T47D (cell line): ENCODE measurements at regions not wholly inside any gene's neighbourhood (a gene's known extent, or its start where the extent isn't known, plus 50 kb on each side); places are given as distances from the start of the nearest gene placed in this dataset.
A peak's percentile ranks its signal among the peaks of the same experiment; 100 is the strongest.

Source experiments
- DNase-seq, 2 experiments: peaks; one replicate each; pipeline versions ENCODE4 v3.0.0 to v3.0.0-alpha.2; 2011 to 2012; ENCODE audit warnings: low read depth in 1 of 2, low spot score in 1 of 2
- JUND ChIP-seq: IDR thresholded peaks from 2 replicates; pipeline ENCODE4 v1.6.1; 2012; ENCODE audit warnings: low read depth
- in situ Hi-C: cut with HindIII; loops from 2 replicates; pipeline ENCODE4 v1.10.0; 2016; ENCODE audit warnings: low sequenced_read_pairs, low pct_unique_long_range_greater_than_20kb

DNA sequence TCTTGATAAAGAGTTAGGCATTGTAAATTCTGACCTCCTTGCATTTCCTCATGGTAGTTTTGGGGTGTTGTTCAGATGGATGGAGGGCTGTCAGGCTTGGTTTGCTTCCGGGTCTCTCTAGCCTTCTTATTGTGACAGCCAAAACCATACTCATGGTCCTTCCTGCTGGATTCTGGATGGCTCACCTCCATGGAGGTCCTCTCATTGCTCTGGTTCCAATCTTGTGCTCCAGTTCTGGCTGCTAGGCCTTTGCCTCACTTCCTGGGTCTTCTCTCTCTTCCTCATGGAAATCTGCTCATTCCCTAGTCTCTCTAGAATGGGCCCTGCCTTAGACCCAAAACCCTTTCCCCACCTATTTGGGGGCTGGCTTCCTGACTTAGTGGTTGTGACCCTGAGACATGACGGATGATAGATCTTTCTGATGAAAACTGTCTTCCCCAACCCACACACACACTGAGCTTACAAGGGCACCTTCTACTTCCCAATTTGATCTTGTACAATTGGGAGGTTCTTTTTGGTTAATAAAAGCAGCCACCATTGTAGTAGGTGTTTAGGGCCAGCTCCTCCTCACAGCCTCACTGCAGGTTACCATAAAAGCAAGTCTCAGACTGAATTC is 66.2 kb upstream of the XCR1 start:
- no peak for DNase-seq
- in situ Hi-C loops, result no loop called here
- TF ChIP-seq JUND, result no peak

GRCh38 chr3:46092702-46093080 is 65.4 kb upstream of the XCR1 start:
- TF ChIP-seq JUND, result no peak
- DNase-seq, result no peak
- in situ Hi-C loops, result no loop called here

DNA sequence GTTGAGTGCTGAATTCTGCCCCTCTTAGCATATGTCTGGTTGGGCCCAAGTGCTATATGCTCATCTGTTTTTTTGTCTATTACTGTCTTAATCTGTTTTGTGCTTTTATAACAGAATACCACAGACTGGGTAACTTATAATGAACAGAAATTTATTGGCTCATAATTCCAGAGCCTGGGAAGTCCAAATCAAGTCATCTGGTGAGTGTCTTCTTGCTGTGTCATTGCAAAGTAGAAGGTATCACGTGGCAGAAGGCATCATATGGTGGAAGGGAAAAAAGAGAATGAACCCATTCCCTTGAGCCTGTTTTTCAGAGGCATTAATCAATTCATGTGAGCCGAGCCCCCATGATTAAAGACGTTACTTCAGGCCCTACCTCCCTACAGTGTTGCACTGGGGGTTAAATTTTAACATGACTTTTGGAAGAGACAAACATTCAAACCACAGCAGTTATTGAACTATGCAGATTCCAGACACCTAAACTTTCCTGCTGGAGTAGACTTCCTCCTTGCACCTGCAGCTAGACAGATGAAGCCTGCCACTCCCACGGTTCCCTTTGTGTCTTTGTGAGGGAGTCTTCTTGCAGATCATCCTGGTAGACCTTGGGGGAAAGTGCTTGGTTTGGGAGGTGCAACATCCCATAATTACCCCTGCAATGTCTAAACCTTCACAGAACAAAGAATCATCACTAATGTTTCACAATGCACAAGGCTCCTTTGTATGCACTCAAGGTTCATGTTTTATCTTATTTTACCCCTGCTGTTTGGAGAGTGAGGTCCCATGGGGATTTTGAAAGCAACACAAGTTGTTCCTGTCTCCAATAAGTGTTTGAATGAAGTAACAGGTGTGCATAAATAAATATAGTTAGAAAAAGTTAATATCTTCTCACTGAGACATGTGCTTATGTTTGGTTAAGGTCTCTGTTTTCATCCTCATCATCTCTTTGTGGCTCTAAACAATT is 64.7 kb upstream of the XCR1 start:
- TF ChIP-seq JUND, result no peak
- in situ Hi-C loops, result no loop called here
- no peak for DNase-seq

DNA sequence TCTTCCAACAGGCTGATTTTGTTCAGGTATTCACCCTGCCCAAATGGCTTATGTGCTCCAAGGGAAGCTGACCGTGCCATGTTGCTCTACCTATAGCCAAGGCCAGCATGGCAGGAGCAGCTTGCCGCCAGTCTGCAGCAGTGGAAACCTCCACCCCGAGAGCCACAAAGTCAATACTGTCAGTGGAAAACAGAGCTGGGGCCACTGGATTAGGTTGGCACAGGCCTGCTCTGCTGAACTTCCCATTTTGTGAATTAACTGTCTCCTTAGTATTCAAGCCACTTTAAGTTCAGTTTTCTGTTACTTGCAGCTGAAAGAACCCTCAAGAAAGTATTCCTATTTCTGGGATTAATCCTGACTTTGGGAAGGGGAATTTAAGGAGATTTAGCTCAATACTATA is 63.8 kb upstream of the XCR1 start:
- TF ChIP-seq JUND, result no peak
- in situ Hi-C loops, result no loop called here
- DNase-seq, result no peak

GRCh38 chr3:46090161-46090591 is 62.9 kb upstream of the XCR1 start:
- DNase-seq, result no peak
- TF ChIP-seq JUND, result no peak
- in situ Hi-C loops, result no loop called here

GRCh38 chr3:46089237-46090011 is 62.1 kb upstream of the XCR1 start:
- no peak for DNase-seq
- TF ChIP-seq JUND, result no peak
- in situ Hi-C loops, result no loop called here

DNA sequence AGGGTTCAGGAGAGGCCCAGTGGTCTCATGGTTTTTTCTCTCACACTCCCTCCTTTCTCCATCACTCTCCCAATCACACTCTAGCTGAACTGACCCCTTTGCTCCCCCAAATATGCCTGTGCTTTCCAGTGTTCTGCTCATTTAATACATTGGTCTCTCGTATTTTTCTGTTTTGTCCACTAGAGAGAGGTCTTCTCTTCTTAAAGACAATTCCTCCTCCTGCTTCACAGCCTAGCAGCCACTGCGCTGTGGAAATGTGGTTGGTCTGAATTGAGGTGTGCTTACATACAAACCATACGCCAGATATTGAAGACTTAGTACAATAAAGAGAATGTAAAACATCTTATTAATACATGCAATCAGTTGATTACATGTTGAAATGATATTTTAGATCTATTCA is 60.6 kb upstream of the XCR1 start:
- peak; percentile 53 to 85 for DNase-seq
- TF ChIP-seq JUND, result no peak
- in situ Hi-C loops, result no loop called here

DNA sequence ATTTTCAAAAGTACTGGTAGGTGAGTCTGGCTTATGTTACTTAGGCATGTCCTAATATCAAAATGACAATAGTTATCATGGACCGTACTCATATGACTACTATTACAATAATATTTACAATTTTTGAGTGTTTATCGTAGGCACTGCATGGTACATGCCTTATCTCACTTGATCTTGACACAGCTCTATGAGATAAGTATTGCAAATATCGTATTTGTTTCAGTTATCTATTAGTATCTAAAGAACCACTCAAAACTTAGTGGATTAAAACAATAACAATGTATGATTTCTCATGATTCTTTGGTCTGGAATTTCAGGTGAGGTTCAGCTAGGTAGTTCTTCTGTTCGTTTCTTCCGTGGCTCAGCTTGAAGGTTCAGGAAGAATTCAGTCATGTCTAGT is 59.7 kb upstream of the XCR1 start:
- TF ChIP-seq JUND, result no peak
- DNase-seq, result no peak
- in situ Hi-C loops, result no loop called here

GRCh38 chr3:46086083-46086437 is 58.8 kb upstream of the XCR1 start:
- in situ Hi-C loops, result no loop called here
- TF ChIP-seq JUND, result no peak
- no peak for DNase-seq

GRCh38 chr3:46085421-46086082 is 58.3 kb upstream of the XCR1 start:
- no peak for TF ChIP-seq JUND
- DNase-seq, result no peak
- in situ Hi-C loops, result no loop called here

DNA sequence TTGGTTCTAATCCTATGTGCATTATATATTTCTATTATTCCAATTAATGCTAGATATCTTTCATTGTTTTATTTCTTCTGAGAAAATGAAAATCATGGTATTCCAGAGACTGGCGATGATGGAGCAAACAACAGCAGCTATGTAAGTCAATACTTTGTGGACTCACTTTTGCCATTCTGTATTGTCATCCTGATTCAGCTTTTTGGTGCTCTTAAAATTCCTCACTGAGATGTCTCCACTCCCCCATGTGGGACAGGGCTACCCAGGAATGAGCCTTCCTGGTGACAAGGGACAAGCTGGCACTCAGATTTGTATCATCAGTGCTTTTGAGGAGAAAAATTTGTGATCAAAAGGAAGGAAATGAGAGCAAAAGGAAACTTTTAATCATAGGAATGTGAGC is 56.7 kb upstream of the XCR1 start:
- TF ChIP-seq JUND, result no peak
- no peak for DNase-seq
- in situ Hi-C loops, result no loop called here

DNA sequence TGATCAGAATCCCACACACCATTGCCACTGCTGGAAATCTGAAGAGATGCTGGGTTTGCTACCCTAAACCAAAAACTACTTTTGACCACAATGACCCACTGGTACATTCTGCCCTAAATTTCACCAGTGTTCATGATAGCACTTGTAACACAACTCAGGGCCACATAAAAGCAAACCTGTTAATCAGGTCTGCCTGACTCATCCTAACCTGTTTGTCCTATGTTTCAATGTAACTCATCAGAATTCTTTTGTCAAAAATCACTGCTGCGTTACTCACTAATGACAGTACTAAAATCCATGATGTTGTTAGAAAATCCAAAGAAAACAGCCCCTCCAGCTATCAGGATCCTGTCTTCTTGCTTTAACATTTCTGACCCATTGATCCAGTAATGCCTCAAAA is 55.6 kb upstream of the XCR1 start:
- TF ChIP-seq JUND, result no peak
- in situ Hi-C loops, result no loop called here
- DNase-seq, result peak in 1 of 2 experiments; percentile 58
